IMR-90 (cell line): ENCODE measurements at regions not wholly inside any gene's neighbourhood (a gene's known extent, or its start where the extent isn't known, plus 50 kb on each side); places are given as distances from the start of the nearest gene placed in this dataset.

Source experiments
- ATAC-seq: fragments of 200-7000 bp; cut with Tn5 transposase; 2 replicates; pipeline ENCODE4 v1.9.1; 2020; ENCODE audit warnings: low read depth, mild to moderate bottlenecking, moderate library complexity
- BruUV-seq: library from RNA; stranded (reverse); fragments of 400-500 nt; replicated peaks from 2 replicates; lab custom pipeline; 2021; lab: Mats Ljungman, UMichigan
- CTCF ChIA-PET: fragments of 300-600 bp; formaldehyde crosslinking; extraction: SDS; loops from one replicate; lab custom pipeline; 2021; ENCODE audit warnings: antibody characterized with exemption; lab: Yijun Ruan, JAX
- POLR2A ChIA-PET: fragments of 300-600 bp; sonication (Branson Sonifier 250); formaldehyde crosslinking; loops from one replicate; lab custom pipeline; 2022; ENCODE audit warnings: antibody characterized with exemption; ENCODE audit not compliant: unreplicated experiment; lab: Charles Lee
- DNase-seq: peaks from one replicate; pipeline ENCODE4 v3.0.0; 2013
- H2AFZ ChIP-seq: replicated peaks from 2 replicates; pipeline ENCODE3; 2013; ENCODE audit warnings: low read length, mild to moderate bottlenecking; ENCODE audit not compliant: poor library complexity
- H2AK5ac ChIP-seq: 2 replicates; pipeline ENCODE4 v1.6.1; 2013; ENCODE audit warnings: low read depth, low read length, inconsistent platforms
- H2AK9ac ChIP-seq: replicated peaks from 2 replicates; pipeline ENCODE3; 2013; ENCODE audit warnings: mild to moderate bottlenecking, low read depth, low read length, moderate library complexity; ENCODE audit not compliant: poor library complexity
- H2BK120ac ChIP-seq: 2 replicates; pipeline ENCODE4 v1.6.1; 2013; ENCODE audit warnings: low read depth, low read length, inconsistent platforms
- H2BK15ac ChIP-seq: 3 replicates; pipeline ENCODE4 v1.6.1; 2013; ENCODE audit warnings: low read depth, low read length, inconsistent platforms
- H2BK20ac ChIP-seq: 2 replicates; pipeline ENCODE4 v1.6.1; 2013; ENCODE audit warnings: low read depth, mild to moderate bottlenecking, inconsistent platforms, low read length, moderate library complexity
- H2BK5ac ChIP-seq: 2 replicates; pipeline ENCODE4 v1.6.1; 2013; ENCODE audit warnings: mild to moderate bottlenecking, low read depth, low read length, inconsistent platforms; ENCODE audit not compliant: poor library complexity, severe bottlenecking
- H3K14ac ChIP-seq: replicated peaks from 2 replicates; pipeline ENCODE4 v1.6.1; 2013; ENCODE audit warnings: low read depth, low read length, inconsistent platforms
- H3K18ac ChIP-seq: 2 replicates; pipeline ENCODE4 v1.6.1; 2013; ENCODE audit warnings: low read depth, low read length, control low read depth
- H3K23ac ChIP-seq: 2 replicates; pipeline ENCODE4 v1.6.1; 2013; ENCODE audit warnings: low read depth, low read length, inconsistent platforms
- H3K27ac ChIP-seq: 2 replicates; pipeline ENCODE4 v1.5.1; 2013; ENCODE audit warnings: mild to moderate bottlenecking, control low read depth, low read length; ENCODE audit not compliant: insufficient read depth
- H3K27me3 ChIP-seq: 2 replicates; pipeline ENCODE4 v1.6.1; 2013; ENCODE audit warnings: low read length; ENCODE audit not compliant: control insufficient read depth, insufficient read depth
- H3K36me3 ChIP-seq: 2 replicates; pipeline ENCODE4 v1.6.1; 2013; ENCODE audit warnings: low read length, mixed read lengths; ENCODE audit not compliant: control insufficient read depth, insufficient read depth
- H3K4ac ChIP-seq: 2 replicates; pipeline ENCODE4 v1.6.1; 2013; ENCODE audit warnings: low read depth, low read length, inconsistent platforms
- H3K4me1 ChIP-seq: 2 replicates; pipeline ENCODE4 v1.6.1; 2013; ENCODE audit warnings: low read length, mixed read lengths; ENCODE audit not compliant: control insufficient read depth, insufficient read depth
- H3K4me2 ChIP-seq: 2 replicates; pipeline ENCODE4 v1.6.1; 2013; ENCODE audit warnings: low read depth, mild to moderate bottlenecking, control low read depth, low read length, moderate library complexity
- H3K4me3 ChIP-seq: 2 replicates; pipeline ENCODE4 v1.5.1; 2013; ENCODE audit warnings: low read depth, mild to moderate bottlenecking, control low read depth, low read length, moderate library complexity; ENCODE audit not compliant: insufficient read depth
- H3K56ac ChIP-seq: 2 replicates; pipeline ENCODE4 v1.6.1; 2013; ENCODE audit warnings: low read length, inconsistent platforms; ENCODE audit not compliant: insufficient read depth; ENCODE audit errors: extremely low read depth
- H3K79me1 ChIP-seq, 2 experiments: 2 replicates each; pipeline ENCODE4 v1.6.1; 2013; ENCODE audit warnings: low read length in 2 of 2, inconsistent platforms in 1 of 2, low read depth in 1 of 2
- H3K9ac ChIP-seq: 2 replicates; pipeline ENCODE4 v1.6.1; 2013; ENCODE audit warnings: low read depth, low read length, control low read depth
- H3K9me1 ChIP-seq: 2 replicates; pipeline ENCODE4 v1.6.1; 2013; ENCODE audit warnings: low read length, inconsistent platforms; ENCODE audit not compliant: insufficient read depth
- H3K9me3 ChIP-seq: 2 replicates; pipeline ENCODE4 v1.6.1; 2013; ENCODE audit warnings: low read length; ENCODE audit not compliant: control insufficient read depth, insufficient read depth
- H4K20me1 ChIP-seq: 2 replicates; pipeline ENCODE4 v1.6.1; 2013; ENCODE audit warnings: low read length, inconsistent platforms; ENCODE audit not compliant: insufficient read depth
- H4K5ac ChIP-seq: 2 replicates; pipeline ENCODE4 v1.6.1; 2013; ENCODE audit warnings: mild to moderate bottlenecking, low read depth, low read length, control low read depth
- H4K8ac ChIP-seq, 2 experiments: 2 replicates each; pipeline ENCODE4 v1.6.1; 2013; ENCODE audit warnings: low read depth in 2 of 2, low read length in 2 of 2, control low read depth in 1 of 2, inconsistent platforms in 1 of 2
- H4K91ac ChIP-seq: 2 replicates; pipeline ENCODE4 v1.6.1; 2013; ENCODE audit warnings: low read depth, low read length, inconsistent platforms; ENCODE audit not compliant: insufficient read depth
- CHD1 ChIP-seq: IDR thresholded peaks from 2 replicates; pipeline ENCODE4 v1.6.1; 2012; ENCODE audit warnings: low read depth, low read length, improper control_type of control experiment
- MXI1 ChIP-seq: IDR thresholded peaks from 2 replicates; pipeline ENCODE4 v1.6.1; 2012; ENCODE audit warnings: low read depth, mild to moderate bottlenecking, low read length, moderate library complexity, borderline replicate concordance
- NFE2L2 ChIP-seq: fragments of 150-350 bp; IDR thresholded peaks from 2 replicates; pipeline ENCODE4 v1.6.1; 2016; ENCODE audit warnings: low read depth, mild to moderate bottlenecking, low read length
- RAD21 ChIP-seq: IDR thresholded peaks from 2 replicates; pipeline ENCODE4 v1.6.1; 2012; ENCODE audit warnings: low read length, improper control_type of control experiment
- WGBS, 2 experiments: methylation state at CpG; one replicate each; pipeline versions ENCODE4 v1.1.5 to v1.1.7; 2013; ENCODE audit warnings: missing lambda C conversion rate in 2 of 2; ENCODE audit not compliant: insufficient read length in 1 of 2; ENCODE audit errors: extremely low coverage in 2 of 2; 5-methylcytosine and 5-hydroxymethylcytosine counted together
- dilution Hi-C: fragments of 300-500 bp; cut with HindIII; formaldehyde crosslinking; loops from one replicate; pipeline ENCODE4 v1.14.3; 2018; ENCODE audit warnings: low sequenced_read_pairs; ENCODE audit not compliant: unreplicated experiment
- in situ Hi-C: fragments of 300-500 bp; cut with MboI; formaldehyde crosslinking; loops from 3 replicates; pipeline ENCODE4 v1.14.3; 2019; ENCODE audit warnings: low sequenced_read_pairs, inconsistent platforms, mixed read lengths
- intact Hi-C: fragments of 100-400 bp; cut with micrococcal nuclease; formaldehyde crosslinking; loops from 2 replicates; pipeline ENCODE4 v1.10.0; 2022

- H3K56ac ChIP-seq, result no peak overlapping the region
- ATAC-seq (no peak), DNase-seq (no peak)
- no peaks in the 10 kb centered on the region for H3K79me1 ChIP-seq
- H3K4ac ChIP-seq, result no peak overlapping the region
- no peak overlapping the region for H3K18ac ChIP-seq
- no peak overlapping the region for H2BK5ac ChIP-seq
- BruUV-seq, result no TSS peak
- CTCF ChIA-PET, result interaction anchor here (1.3 kb wide), 1 partner anchor 11 kb away, joined by 4 read pairs; no protein-coding TSS in a partner anchor
- no peak overlapping the region for H3K23ac ChIP-seq
- 42% methylated on average over 2 of the region's 4 CpGs; no CpG with 5 or more reads in 1 of the 2 experiments for WGBS, 2 experiments
- no peak overlapping the region for H2AK5ac ChIP-seq
- H4K91ac ChIP-seq, result no peak overlapping the region
- H3K4me3 ChIP-seq, result no peak overlapping the region
- dilution Hi-C loops (no loop called here), in situ Hi-C loops (no loop called here), intact Hi-C loops (no loop called here)
- H3K9ac ChIP-seq, result no peak overlapping the region
- POLR2A ChIA-PET, result no interaction called here
- H3K9me3 ChIP-seq, result no peaks in the 10 kb centered on the region
- no peak overlapping the region for H2BK20ac ChIP-seq
- no peak overlapping the region for H2BK15ac ChIP-seq
- no peak overlapping the region for H2AFZ ChIP-seq
- no peak overlapping the region for H2BK120ac ChIP-seq
- TF ChIP-seq MXI1 (no peak), NFE2L2 (no peak), RAD21 (no peak), CHD1 (no peak)
- no peak overlapping the region for H3K4me2 ChIP-seq
- H4K8ac ChIP-seq, result no peak overlapping the region
- H3K14ac ChIP-seq, result no peak overlapping the region
- H3K9me1 ChIP-seq, result no peaks in the 10 kb centered on the region
- H3K4me1 ChIP-seq, result no peaks in the 10 kb centered on the region
- no peaks in the 10 kb centered on the region for H3K36me3 ChIP-seq
- peaks cover 6% of the 10 kb centered on the region for H3K27me3 ChIP-seq
- H4K20me1 ChIP-seq, result no peaks in the 10 kb centered on the region
- no peak overlapping the region for H3K27ac ChIP-seq
- no peak overlapping the region for H2AK9ac ChIP-seq
- no peak overlapping the region for H4K5ac ChIP-seq
These were observed 173.7 kb upstream of the EGLN3 start for GRCh38 chr14:34124585-34124984.
